ENCODE measurements at regions not wholly inside any gene's neighbourhood (a gene's known extent, or its start where the extent isn't known, plus 50 kb on each side); places are given as distances from the start of the nearest gene placed in this dataset.

DNA sequence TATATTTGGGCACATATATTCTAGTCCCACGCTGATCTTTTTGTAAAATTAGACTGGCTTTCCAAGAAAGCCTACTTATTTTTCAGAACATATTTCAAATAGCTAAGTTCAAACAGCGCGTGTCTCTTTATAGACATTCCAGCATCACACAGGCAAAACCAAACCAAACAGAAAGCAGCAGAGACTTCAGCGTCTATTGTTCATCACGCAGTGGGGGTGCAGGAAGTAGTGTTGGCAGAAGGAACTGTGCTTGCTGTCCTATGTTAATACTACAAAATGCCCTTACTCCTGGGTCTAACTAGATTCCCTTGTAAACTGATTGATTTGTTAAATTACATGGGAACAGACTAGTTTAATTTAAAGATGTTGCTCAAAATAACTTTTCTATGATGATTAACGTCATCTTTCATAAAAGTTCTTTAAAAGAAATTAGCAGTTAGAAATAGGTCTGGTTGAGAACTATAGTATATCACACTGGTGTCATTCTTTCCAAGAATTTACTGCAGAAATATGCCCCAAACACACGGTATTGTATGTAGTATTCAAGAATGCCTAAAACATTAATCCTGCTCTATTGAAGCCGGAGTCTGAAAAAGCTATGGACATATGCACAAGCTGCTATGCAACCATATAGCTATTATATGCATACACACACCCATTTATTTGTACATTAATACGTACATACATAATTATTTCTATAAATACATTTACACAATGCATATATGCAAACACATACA lies 436.3 kb downstream of the CBLN2 start:
- H3K9me2 ChIP-seq (ENCODE audit: insufficient read depth), result no peaks in the 10 kb centered on the region
- CTCF ChIA-PET, result no interaction called here
- TF ChIP-seq, protein P1, sequence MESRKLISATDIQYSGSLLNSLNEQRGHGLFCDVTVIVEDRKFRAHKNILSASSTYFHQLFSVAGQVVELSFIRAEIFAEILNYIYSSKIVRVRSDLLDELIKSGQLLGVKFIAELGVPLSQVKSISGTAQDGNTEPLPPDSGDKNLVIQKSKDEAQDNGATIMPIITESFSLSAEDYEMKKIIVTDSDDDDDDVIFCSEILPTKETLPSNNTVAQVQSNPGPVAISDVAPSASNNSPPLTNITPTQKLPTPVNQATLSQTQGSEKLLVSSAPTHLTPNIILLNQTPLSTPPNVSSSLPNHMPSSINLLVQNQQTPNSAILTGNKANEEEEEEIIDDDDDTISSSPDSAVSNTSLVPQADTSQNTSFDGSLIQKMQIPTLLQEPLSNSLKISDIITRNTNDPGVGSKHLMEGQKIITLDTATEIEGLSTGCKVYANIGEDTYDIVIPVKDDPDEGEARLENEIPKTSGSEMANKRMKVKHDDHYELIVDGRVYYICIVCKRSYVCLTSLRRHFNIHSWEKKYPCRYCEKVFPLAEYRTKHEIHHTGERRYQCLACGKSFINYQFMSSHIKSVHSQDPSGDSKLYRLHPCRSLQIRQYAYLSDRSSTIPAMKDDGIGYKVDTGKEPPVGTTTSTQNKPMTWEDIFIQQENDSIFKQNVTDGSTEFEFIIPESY (IDR thresholded peaks at IDR 0.05; ENCODE audit: extremely low read depth, insufficient replicate concordance, low read length), result no peak
- TF ChIP-seq POLR2A (IDR thresholded peaks at IDR 0.05; ENCODE audit: borderline replicate concordance, extremely low read depth, insufficient read depth, insufficient read length), result no peak
- TF ChIP-seq ZNF274 (IDR thresholded peaks at IDR 0.05; ENCODE audit: low read depth, low read length), result no peak
- TF ChIP-seq SRF (IDR thresholded peaks at IDR 0.05; ENCODE audit: low read depth), result no peak
- TF ChIP-seq ZFX (IDR thresholded peaks at IDR 0.05), result no peak
- TF ChIP-seq SIN3A (IDR thresholded peaks at IDR 0.05; ENCODE audit: low read depth), result no peak
- TF ChIP-seq ELF1 (IDR thresholded peaks at IDR 0.05; ENCODE audit: borderline replicate concordance, low read depth), result no peak
- no peak for TF ChIP-seq EZH2phosphoT487 (IDR thresholded peaks at IDR 0.05; ENCODE audit: borderline replicate concordance)
- no peak for TF ChIP-seq RAD21 (IDR thresholded peaks at IDR 0.05; ENCODE audit: low read depth)
- no peak for TF ChIP-seq CBX3 (IDR thresholded peaks at IDR 0.05; ENCODE audit: low read depth)
- no peak for TF ChIP-seq JUND (IDR thresholded peaks at IDR 0.05)
- TF ChIP-seq POLR2AphosphoS5 (IDR thresholded peaks at IDR 0.05; ENCODE audit: low read depth, low read length), result no peak
- no peak for TF ChIP-seq EGR1 (IDR thresholded peaks at IDR 0.05; ENCODE audit: low read depth)
- TF ChIP-seq CEBPB (IDR thresholded peaks at IDR 0.05; ENCODE audit: low read depth), result no peak
- TF ChIP-seq, protein P2, sequence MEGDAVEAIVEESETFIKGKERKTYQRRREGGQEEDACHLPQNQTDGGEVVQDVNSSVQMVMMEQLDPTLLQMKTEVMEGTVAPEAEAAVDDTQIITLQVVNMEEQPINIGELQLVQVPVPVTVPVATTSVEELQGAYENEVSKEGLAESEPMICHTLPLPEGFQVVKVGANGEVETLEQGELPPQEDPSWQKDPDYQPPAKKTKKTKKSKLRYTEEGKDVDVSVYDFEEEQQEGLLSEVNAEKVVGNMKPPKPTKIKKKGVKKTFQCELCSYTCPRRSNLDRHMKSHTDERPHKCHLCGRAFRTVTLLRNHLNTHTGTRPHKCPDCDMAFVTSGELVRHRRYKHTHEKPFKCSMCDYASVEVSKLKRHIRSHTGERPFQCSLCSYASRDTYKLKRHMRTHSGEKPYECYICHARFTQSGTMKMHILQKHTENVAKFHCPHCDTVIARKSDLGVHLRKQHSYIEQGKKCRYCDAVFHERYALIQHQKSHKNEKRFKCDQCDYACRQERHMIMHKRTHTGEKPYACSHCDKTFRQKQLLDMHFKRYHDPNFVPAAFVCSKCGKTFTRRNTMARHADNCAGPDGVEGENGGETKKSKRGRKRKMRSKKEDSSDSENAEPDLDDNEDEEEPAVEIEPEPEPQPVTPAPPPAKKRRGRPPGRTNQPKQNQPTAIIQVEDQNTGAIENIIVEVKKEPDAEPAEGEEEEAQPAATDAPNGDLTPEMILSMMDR (IDR thresholded peaks at IDR 0.05 in 2 of 3, conservative IDR thresholded peaks at IDR 0.05 in 1 of 3; ENCODE audit: borderline replicate concordance in 1 of 3, insufficient read depth in 1 of 3, low read depth in 2 of 3, low read length in 2 of 3), result no peak
- TF ChIP-seq, protein P3, sequence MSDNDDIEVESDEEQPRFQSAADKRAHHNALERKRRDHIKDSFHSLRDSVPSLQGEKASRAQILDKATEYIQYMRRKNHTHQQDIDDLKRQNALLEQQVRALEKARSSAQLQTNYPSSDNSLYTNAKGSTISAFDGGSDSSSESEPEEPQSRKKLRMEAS (IDR thresholded peaks at IDR 0.05), result no peak
- no peak for TF ChIP-seq SP1 (IDR thresholded peaks at IDR 0.05; ENCODE audit: low read depth)
- H3K9ac ChIP-seq (ENCODE audit: low read length), result no peak overlapping the region
- ATAC-seq (no peak), DNase-seq (ENCODE audit: low read depth, low spot score) (no peak)
- no peak overlapping the region for H2AFZ ChIP-seq (ENCODE audit: low read depth, low read length, poor library complexity, severe bottlenecking)
- H3K79me2 ChIP-seq (ENCODE audit: insufficient read depth, low read length), result no peaks in the 10 kb centered on the region
- BruUV-seq (replicated peaks), result no TSS peak
- RAD21 ChIA-PET (ENCODE audit: low non-redundant PET in 1 of 2, low total read pairs in 2 of 2, uncharacterized antibody in 2 of 2, unreplicated experiment in 2 of 2), result no interaction called here
- no peaks in the 10 kb centered on the region for H3K36me3 ChIP-seq (ENCODE audit: control insufficient read depth in 1 of 2, insufficient read depth in 2 of 2, low read length in 2 of 2)
- H3K4me1 ChIP-seq (ENCODE audit: control insufficient read depth in 1 of 2, insufficient read depth in 2 of 2, low read length in 2 of 2), result no peaks in the 10 kb centered on the region
- peaks cover 15 to 30% of the 10 kb centered on the region in 2 experiments; a peak in 3 of 4 replicates for H3K9me3 ChIP-seq (ENCODE audit: control insufficient read depth in 1 of 2, insufficient read depth in 1 of 2, low read depth in 1 of 2, low read length in 2 of 2)
- POLR2A ChIA-PET, result no interaction called here
- H3K27ac ChIP-seq (ENCODE audit: low read depth, low read length), result no peak overlapping the region
- H4K20me1 ChIP-seq (ENCODE audit: insufficient read depth), result no peaks in the 10 kb centered on the region
- no peaks in the 10 kb centered on the region for H3K27me3 ChIP-seq (ENCODE audit: insufficient read depth, low read length)
- intact Hi-C loops (cut with micrococcal nuclease), result no loop called here
- no peak overlapping the region for H3K4me2 ChIP-seq (ENCODE audit: low read length)
- H3K4me3 ChIP-seq (replicated peaks in 1 of 2; ENCODE audit: low read depth in 1 of 2, low read length in 2 of 2), result no peak overlapping the region

All from HCT116 (cell line).